MM.1S (cell line): ENCODE measurements at regions not wholly inside any gene's neighbourhood (a gene's known extent, or its start where the extent isn't known, plus 50 kb on each side); places are given as distances from the start of the nearest gene placed in this dataset.

Experiments used
- DNase-seq: peaks from one replicate; pipeline ENCODE4 v3.0.0-alpha.2; 2015
- H2AFZ ChIP-seq: fragments of 300-600 bp; sonication (generic); 2 replicates; pipeline ENCODE4 v1.6.0; 2016; ENCODE audit warnings: antibody characterized with exemption, low read length
- H3F3A ChIP-seq: fragments of 300-600 bp; sonication (generic); 2 replicates; pipeline ENCODE4 v1.6.1; 2016; ENCODE audit warnings: mild to moderate bottlenecking, antibody characterized with exemption, low read length, moderate library complexity, mixed read lengths; ENCODE audit not compliant: insufficient read depth
- H3K27ac ChIP-seq: fragments of 300-600 bp; sonication (generic); 2 replicates; pipeline ENCODE4 v1.5.1; 2016; ENCODE audit warnings: mild to moderate bottlenecking, low read length
- H3K27me3 ChIP-seq: fragments of 300-600 bp; sonication (generic); replicated peaks from 2 replicates; pipeline ENCODE4 v1.6.0; 2016; ENCODE audit warnings: low read length; ENCODE audit not compliant: insufficient read depth
- H3K36me3 ChIP-seq: fragments of 300-600 bp; sonication (generic); replicated peaks from 2 replicates; pipeline ENCODE4 v1.6.1; 2016; ENCODE audit warnings: mild to moderate bottlenecking, low read length, mixed read lengths; ENCODE audit not compliant: insufficient read depth
- H3K4me1 ChIP-seq: fragments of 300-600 bp; sonication (generic); 2 replicates; pipeline ENCODE4 v1.6.1; 2016; ENCODE audit warnings: low read length, mixed read lengths
- H3K4me2 ChIP-seq: fragments of 300-600 bp; sonication (generic); 2 replicates; pipeline ENCODE4 v1.6.0; 2016; ENCODE audit warnings: low read depth, low read length
- H3K4me3 ChIP-seq: fragments of 300-600 bp; sonication (generic); 2 replicates; pipeline ENCODE4 v1.5.1; 2016; ENCODE audit warnings: low read length, mixed read lengths
- H3K79me2 ChIP-seq: fragments of 300-600 bp; sonication (generic); 2 replicates; pipeline ENCODE4 v1.6.1; 2016; ENCODE audit warnings: mixed run types, low read length, mixed read lengths
- H3K9ac ChIP-seq: fragments of 300-600 bp; sonication (generic); 2 replicates; pipeline ENCODE4 v1.6.1; 2016; ENCODE audit warnings: low read length, mixed read lengths
- H3K9me2 ChIP-seq: fragments of 300-600 bp; sonication (generic); replicated peaks from 2 replicates; pipeline ENCODE4 v1.6.1; 2016; ENCODE audit warnings: mild to moderate bottlenecking, low read length, mixed read lengths; ENCODE audit not compliant: insufficient read depth
- H3K9me3 ChIP-seq: fragments of 300-600 bp; sonication (generic); replicated peaks from 2 replicates; pipeline ENCODE4 v1.6.1; 2016; ENCODE audit warnings: mild to moderate bottlenecking, low read length, mixed read lengths; ENCODE audit not compliant: insufficient read depth
- H4K20me1 ChIP-seq: fragments of 300-600 bp; sonication (generic); 2 replicates; pipeline ENCODE4 v1.6.1; 2016; ENCODE audit warnings: mild to moderate bottlenecking, low read length, moderate library complexity, mixed read lengths; ENCODE audit not compliant: insufficient read depth
- CTCF ChIP-seq: fragments of 300-600 bp; sonication (generic); IDR thresholded peaks from 2 replicates; pipeline ENCODE4 v1.5.1; 2016; ENCODE audit warnings: antibody characterized with exemption, low read length, mixed read lengths
- EZH2 ChIP-seq: fragments of 300-600 bp; sonication (generic); optimal IDR thresholded peaks from 2 replicates; pipeline ENCODE3; 2017; ENCODE audit warnings: low read depth, mild to moderate bottlenecking, antibody characterized with exemption, low read length, mixed read lengths
- EZH2phosphoT487 ChIP-seq: fragments of 300-600 bp; sonication (generic); IDR thresholded peaks from 2 replicates; pipeline ENCODE4 v1.6.1; 2018; ENCODE audit warnings: antibody characterized with exemption, low read length

GRCh38 chr18:60191926-60192325, 180.6 kb downstream of the MC4R start:
- no peak overlapping the region for H3K4me3 ChIP-seq
- H3K27ac ChIP-seq = no peak overlapping the region
- no peak overlapping the region for H2AFZ ChIP-seq
- no peaks in the 10 kb centered on the region for H3K4me1 ChIP-seq
- no peak for DNase-seq
- no peak overlapping the region for H3K4me2 ChIP-seq
- no peaks in the 10 kb centered on the region for H3K27me3 ChIP-seq
- no peaks in the 10 kb centered on the region for H3F3A ChIP-seq
- no peaks in the 10 kb centered on the region for H4K20me1 ChIP-seq
- no peak overlapping the region for H3K9ac ChIP-seq
- TF ChIP-seq CTCF (no peak), EZH2 (no peak), EZH2phosphoT487 (no peak)
- no peaks in the 10 kb centered on the region for H3K9me3 ChIP-seq
- H3K36me3 ChIP-seq = no peaks in the 10 kb centered on the region
- H3K79me2 ChIP-seq = no peaks in the 10 kb centered on the region
- H3K9me2 ChIP-seq = no peaks in the 10 kb centered on the region

- no peak overlapping the region for H3K9ac ChIP-seq
- no peak for DNase-seq
- no peaks in the 10 kb centered on the region for H3F3A ChIP-seq
- H3K79me2 ChIP-seq = no peaks in the 10 kb centered on the region
- no peak overlapping the region for H2AFZ ChIP-seq
- H3K4me1 ChIP-seq = no peaks in the 10 kb centered on the region
- no peak overlapping the region for H3K4me3 ChIP-seq
- no peaks in the 10 kb centered on the region for H3K9me3 ChIP-seq
- no peaks in the 10 kb centered on the region for H3K36me3 ChIP-seq
- H3K4me2 ChIP-seq = no peak overlapping the region
- no peaks in the 10 kb centered on the region for H4K20me1 ChIP-seq
- no peak overlapping the region for H3K27ac ChIP-seq
- no peaks in the 10 kb centered on the region for H3K27me3 ChIP-seq
- no peaks in the 10 kb centered on the region for H3K9me2 ChIP-seq
- TF ChIP-seq EZH2 (no peak), CTCF (no peak), EZH2phosphoT487 (no peak)
Measured at GRCh38 chr18:60189856-60190255, 182.7 kb downstream of the MC4R start.

GRCh38 chr18:60188958-60189357, 183.6 kb downstream of the MC4R start:
- Histone ChIP-seq H3K4me3 (no peak overlapping the region), H3K9me2 (no peaks in the 10 kb centered on the region), H2AFZ (no peak overlapping the region), H3K36me3 (no peaks in the 10 kb centered on the region), H3K4me2 (no peak overlapping the region), H3K4me1 (no peaks in the 10 kb centered on the region), H3K9ac (no peak overlapping the region), H3K27me3 (no peaks in the 10 kb centered on the region), H3K27ac (no peak overlapping the region), H3K79me2 (no peaks in the 10 kb centered on the region), H3K9me3 (no peaks in the 10 kb centered on the region), H4K20me1 (no peaks in the 10 kb centered on the region), H3F3A (no peaks in the 10 kb centered on the region)
- DNase-seq = no peak
- TF ChIP-seq EZH2phosphoT487 = no peak
- TF ChIP-seq EZH2 = no peak
- no peak for TF ChIP-seq CTCF
